GM10266 (cell line): ENCODE measurements at regions not wholly inside any gene's neighbourhood (a gene's known extent, or its start where the extent isn't known, plus 50 kb on each side); places are given as distances from the start of the nearest gene placed in this dataset.

Experiments used
- DNase-seq: peaks from one replicate; pipeline ENCODE4 v3.0.0; 2012; ENCODE audit errors: extremely low spot score
- TF ChIP-seq, protein P1 (sequence below): IDR thresholded peaks from 2 replicates; pipeline ENCODE4 v1.5.1; 2012; ENCODE audit warnings: mild to moderate bottlenecking, low read depth; ENCODE audit not compliant: control insufficient read depth, insufficient read depth; ENCODE audit errors: missing control alignments

GRCh38 chr9:71620746-71621145 lies 147.6 kb downstream of the CEMIP2 start:
- TF ChIP-seq, protein P1, sequence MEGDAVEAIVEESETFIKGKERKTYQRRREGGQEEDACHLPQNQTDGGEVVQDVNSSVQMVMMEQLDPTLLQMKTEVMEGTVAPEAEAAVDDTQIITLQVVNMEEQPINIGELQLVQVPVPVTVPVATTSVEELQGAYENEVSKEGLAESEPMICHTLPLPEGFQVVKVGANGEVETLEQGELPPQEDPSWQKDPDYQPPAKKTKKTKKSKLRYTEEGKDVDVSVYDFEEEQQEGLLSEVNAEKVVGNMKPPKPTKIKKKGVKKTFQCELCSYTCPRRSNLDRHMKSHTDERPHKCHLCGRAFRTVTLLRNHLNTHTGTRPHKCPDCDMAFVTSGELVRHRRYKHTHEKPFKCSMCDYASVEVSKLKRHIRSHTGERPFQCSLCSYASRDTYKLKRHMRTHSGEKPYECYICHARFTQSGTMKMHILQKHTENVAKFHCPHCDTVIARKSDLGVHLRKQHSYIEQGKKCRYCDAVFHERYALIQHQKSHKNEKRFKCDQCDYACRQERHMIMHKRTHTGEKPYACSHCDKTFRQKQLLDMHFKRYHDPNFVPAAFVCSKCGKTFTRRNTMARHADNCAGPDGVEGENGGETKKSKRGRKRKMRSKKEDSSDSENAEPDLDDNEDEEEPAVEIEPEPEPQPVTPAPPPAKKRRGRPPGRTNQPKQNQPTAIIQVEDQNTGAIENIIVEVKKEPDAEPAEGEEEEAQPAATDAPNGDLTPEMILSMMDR, result no peak
- no peak for DNase-seq

- no peak for DNase-seq
- TF ChIP-seq, protein P1, result no peak
Observed at GRCh38 chr9:71620331-71620730, 148.0 kb downstream of the CEMIP2 start.

DNA sequence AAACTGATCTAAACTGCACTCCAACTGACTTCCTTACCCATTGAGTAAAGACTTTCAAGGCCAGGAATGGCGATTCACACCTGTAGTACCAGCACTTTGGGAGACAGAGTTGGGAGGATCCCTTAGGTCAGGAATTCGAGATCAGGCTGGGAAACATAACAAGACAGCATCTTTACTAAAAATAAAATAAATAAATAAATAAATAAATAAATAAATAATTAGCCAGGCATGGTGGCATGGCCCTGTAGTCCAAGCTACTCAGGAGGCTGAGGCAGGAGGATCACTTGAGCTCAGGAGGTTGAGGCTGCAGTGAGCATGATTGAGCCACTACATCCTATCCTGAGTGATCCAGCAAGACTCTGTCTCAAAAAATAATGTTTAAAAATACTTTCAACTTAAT lies 148.4 kb downstream of the CEMIP2 start:
- DNase-seq, result no peak
- TF ChIP-seq, protein P1, result no peak

DNA sequence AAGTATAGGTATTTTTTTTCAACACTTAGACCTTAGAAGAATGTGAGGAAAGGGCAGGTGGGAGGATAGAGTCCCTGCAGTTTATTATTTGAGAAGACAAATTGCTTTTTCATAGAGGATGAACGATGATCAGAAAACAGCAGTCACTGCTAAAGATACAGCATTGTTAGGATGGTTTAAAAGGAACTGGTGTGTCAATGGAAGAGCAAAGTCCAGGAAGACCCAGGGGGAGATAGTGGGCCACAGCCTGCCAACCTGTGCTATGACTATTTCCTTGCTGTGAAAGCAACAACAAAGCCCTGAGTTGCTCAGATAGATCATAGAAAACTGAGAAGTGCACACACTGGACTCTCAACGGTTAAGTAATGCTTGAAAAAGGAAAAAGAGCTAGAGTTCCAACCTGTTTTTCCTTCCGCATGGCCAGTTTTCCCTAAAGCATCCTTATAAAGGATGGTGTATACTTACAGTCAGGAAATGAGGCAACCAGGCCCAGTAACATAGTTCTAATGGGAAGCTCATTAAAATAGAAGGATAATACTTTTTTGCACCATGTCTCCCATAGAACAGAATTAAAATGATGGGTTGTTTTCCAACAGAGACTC lies 153.8 kb downstream of the CEMIP2 start:
- no peak for DNase-seq
- TF ChIP-seq, protein P1, result no peak

DNA sequence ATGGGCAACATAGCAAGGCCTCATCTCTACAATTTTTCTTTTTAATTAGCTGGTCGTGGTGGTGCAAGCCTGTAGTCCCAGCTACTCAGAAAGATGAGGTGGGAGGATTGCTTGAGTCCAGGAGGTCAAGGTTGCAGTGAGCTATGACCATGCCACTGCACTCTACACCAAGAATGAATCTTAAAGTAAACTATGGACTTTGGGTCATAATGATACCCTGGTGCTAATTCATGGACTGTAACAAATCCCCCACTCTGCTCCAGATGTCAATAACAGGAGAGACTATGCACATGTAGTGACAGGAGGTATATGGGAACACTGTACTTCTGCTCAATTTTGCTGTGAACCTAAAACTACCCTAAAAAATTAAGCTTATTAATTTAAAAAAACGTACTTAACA lies 155.4 kb downstream of the CEMIP2 start:
- TF ChIP-seq, protein P1, result no peak
- no peak for DNase-seq

DNA sequence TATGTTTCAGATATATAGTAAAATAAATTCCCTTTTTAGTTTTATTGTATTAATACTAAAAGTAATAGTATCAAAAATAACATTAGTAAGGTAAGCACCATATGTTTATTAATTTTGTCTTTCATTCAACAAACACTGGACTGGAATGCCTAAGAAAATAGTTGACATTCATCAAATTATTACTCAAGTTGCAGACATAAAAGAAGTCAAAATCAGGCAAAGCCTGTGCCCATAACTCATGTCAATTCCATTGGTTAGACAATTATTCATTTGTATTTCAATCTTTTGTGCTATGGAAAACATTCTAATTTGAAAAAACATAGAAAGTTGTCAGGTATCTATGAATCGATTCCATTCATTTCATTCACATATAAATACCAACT lies 158.9 kb downstream of the CEMIP2 start:
- DNase-seq, result no peak

DNA sequence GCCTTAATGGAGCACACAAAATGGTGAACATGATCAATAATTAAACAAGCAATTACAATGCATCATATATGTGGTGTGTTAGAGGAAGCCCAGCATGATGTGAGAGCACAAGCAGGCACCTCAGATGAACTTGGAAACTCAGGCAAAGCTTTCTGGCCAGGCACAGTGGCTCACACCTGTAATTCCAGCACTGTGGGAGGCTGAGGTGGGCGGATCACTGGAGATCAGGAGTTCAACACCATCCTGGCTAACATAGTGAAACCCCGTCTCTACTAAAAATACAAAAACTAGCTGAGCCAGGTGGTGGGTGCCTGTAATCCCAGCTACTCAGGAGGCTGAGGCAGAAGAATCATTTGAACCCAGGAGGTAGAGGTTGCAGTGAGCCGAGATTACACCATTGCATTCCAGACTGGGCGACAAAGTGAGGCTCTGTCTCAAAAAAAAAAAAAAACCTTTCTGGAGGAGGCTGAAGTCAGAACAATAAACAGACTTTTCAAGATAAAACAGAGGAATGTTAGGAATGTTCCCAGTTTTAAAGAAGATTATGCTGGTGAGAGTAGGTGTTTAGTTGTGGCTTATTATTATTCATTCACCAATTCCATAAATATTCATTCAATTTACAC lies 159.4 kb downstream of the CEMIP2 start:
- TF ChIP-seq, protein P1, result no peak
- DNase-seq, result no peak

More for the DNA sequence above, 158.9 kb downstream of the CEMIP2 start:
- TF ChIP-seq, protein P1, result no peak
